SK-N-SH treated with all-trans-retinoic acid at 6 μM for 48 hours (cell line): ENCODE measurements at regions not wholly inside any gene's neighbourhood (a gene's known extent, or its start where the extent isn't known, plus 50 kb on each side); places are given as distances from the start of the nearest gene placed in this dataset.
"Not testable (repeated sequence)": the region's sequence is repeated elsewhere in the genome, so short reads cannot be mapped to it uniquely, and the experiment has no call there.

Experiments used
- ATAC-seq: fragments of 200-7000 bp; cut with Tn5 transposase; 3 replicates; pipeline ENCODE4 v1.9.1; 2020; ENCODE audit warnings: mild to moderate bottlenecking, moderate library complexity
- BACH2 ChIP-seq: fragments of 250-450 bp; sonication (Bioruptor Pico); IDR thresholded peaks from 2 replicates; pipeline ENCODE4 v1.9.0; 2021; ENCODE audit warnings: mild to moderate bottlenecking, borderline replicate concordance
- GLIS3 ChIP-seq: fragments of 250-450 bp; sonication (Bioruptor Pico); IDR thresholded peaks from 2 replicates; pipeline ENCODE4 v1.5.0; 2020; ENCODE audit warnings: mild to moderate bottlenecking, moderate library complexity
- ISL1 ChIP-seq: fragments of 250-450 bp; sonication (Bioruptor Pico); IDR thresholded peaks from 2 replicates; pipeline ENCODE4 v2.1.2; 2022; ENCODE audit warnings: mild to moderate bottlenecking, moderate library complexity
- OSR1 ChIP-seq: fragments of 250-450 bp; sonication (Bioruptor Pico); IDR thresholded peaks from 2 replicates; pipeline ENCODE4 v1.8.0; 2022; ENCODE audit warnings: moderate library complexity, mild to moderate bottlenecking, inconsistent platforms
- PPARA ChIP-seq: fragments of 250-450 bp; sonication (Bioruptor Pico); IDR thresholded peaks from 2 replicates; pipeline ENCODE4 v1.5.0; 2020; ENCODE audit warnings: mild to moderate bottlenecking, borderline replicate concordance
- RARB ChIP-seq: fragments of 250-450 bp; sonication (Bioruptor Pico); IDR thresholded peaks from 2 replicates; pipeline ENCODE4 v1.8.0; 2021; ENCODE audit warnings: mild to moderate bottlenecking, moderate library complexity
- SNAI2 ChIP-seq: fragments of 250-450 bp; sonication (Bioruptor Pico); IDR thresholded peaks from 2 replicates; pipeline ENCODE4 v1.5.0; 2020; ENCODE audit warnings: mild to moderate bottlenecking, moderate library complexity
- TCF4 ChIP-seq: fragments of 250-450 bp; sonication (Bioruptor Pico); IDR thresholded peaks from 2 replicates; pipeline ENCODE4 v1.8.0; 2021; ENCODE audit warnings: mild to moderate bottlenecking, moderate library complexity, borderline replicate concordance
- TOX ChIP-seq: fragments of 250-450 bp; sonication (Bioruptor Pico); IDR thresholded peaks from 2 replicates; pipeline ENCODE4 v1.8.0; 2021; ENCODE audit warnings: mild to moderate bottlenecking, moderate library complexity, borderline replicate concordance
- ZFP3 ChIP-seq: fragments of 250-450 bp; sonication (Bioruptor Pico); IDR thresholded peaks from 2 replicates; pipeline ENCODE4 v1.5.0; 2020; ENCODE audit warnings: mild to moderate bottlenecking, moderate library complexity
- ZFP30 ChIP-seq: fragments of 450-650 bp; formaldehyde crosslinking; IDR thresholded peaks from 2 replicates; pipeline ENCODE4 v1.5.0; 2022; ENCODE audit warnings: mild to moderate bottlenecking, moderate library complexity
- ZNF70 ChIP-seq: fragments of 450-650 bp; formaldehyde crosslinking; IDR thresholded peaks from 2 replicates; pipeline ENCODE4 v1.5.0; 2020; ENCODE audit warnings: mild to moderate bottlenecking, moderate library complexity
- ZNF8 ChIP-seq: fragments of 450-650 bp; formaldehyde crosslinking; IDR thresholded peaks from 2 replicates; pipeline ENCODE4 v1.5.0; 2020; ENCODE audit warnings: mild to moderate bottlenecking, moderate library complexity
- TF ChIP-seq, protein P1 (sequence below): fragments of 250-450 bp; sonication (Bioruptor Pico); IDR thresholded peaks from 2 replicates; pipeline ENCODE4 v1.5.1; 2020; ENCODE audit warnings: low read depth, mild to moderate bottlenecking, moderate library complexity
- TF ChIP-seq, protein P2 (sequence below): fragments of 250-450 bp; sonication (Bioruptor Pico); IDR thresholded peaks from 2 replicates; pipeline ENCODE4 v1.5.0; 2020; ENCODE audit warnings: mild to moderate bottlenecking, moderate library complexity
- TF ChIP-seq, protein P3 (sequence below): fragments of 250-450 bp; sonication (Bioruptor Pico); IDR thresholded peaks from 2 replicates; pipeline ENCODE4 v1.5.1; 2021; ENCODE audit warnings: mild to moderate bottlenecking, moderate library complexity

DNA sequence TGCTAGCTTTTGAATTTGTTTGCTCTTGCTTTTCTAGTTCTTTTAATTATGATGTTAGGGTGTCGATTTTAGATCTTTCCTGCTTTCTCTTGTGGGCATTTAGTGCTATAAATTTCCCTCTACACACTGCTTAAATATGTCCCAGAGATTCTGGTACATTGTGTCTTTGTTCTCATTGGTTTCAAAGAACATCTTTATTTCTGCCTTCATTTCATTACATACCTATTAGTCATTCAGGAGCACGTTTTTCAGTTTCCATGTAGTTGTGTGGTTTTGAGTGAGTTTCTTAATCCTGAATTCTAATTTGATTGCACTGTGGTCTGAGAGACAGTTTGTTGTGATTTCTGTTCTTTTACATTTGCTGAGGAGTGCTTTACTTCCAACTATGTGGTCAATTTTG, 51.2 kb upstream of the MB21D2 start:
- not testable (repeated sequence) for ATAC-seq

DNA sequence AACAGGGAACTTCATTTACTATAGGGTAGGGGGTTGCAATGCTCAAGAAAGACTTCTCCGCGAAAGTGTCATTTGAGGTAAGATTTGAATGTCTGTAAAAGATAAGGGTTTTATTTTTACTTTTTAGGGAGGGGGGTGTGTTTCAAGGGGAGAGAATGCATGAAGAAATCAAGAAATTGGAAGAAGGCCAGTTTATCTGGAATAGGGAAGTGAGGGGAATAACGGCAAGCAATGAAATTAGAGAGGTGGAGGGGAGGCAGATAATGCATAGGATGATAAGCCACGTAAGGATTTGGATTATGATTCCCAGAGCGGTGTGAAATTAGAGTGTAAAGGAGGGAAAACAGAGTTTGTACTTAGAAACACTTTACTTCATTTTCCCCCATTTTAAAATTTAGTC, 63.0 kb upstream of the MB21D2 start:
- TF ChIP-seq, protein P1, sequence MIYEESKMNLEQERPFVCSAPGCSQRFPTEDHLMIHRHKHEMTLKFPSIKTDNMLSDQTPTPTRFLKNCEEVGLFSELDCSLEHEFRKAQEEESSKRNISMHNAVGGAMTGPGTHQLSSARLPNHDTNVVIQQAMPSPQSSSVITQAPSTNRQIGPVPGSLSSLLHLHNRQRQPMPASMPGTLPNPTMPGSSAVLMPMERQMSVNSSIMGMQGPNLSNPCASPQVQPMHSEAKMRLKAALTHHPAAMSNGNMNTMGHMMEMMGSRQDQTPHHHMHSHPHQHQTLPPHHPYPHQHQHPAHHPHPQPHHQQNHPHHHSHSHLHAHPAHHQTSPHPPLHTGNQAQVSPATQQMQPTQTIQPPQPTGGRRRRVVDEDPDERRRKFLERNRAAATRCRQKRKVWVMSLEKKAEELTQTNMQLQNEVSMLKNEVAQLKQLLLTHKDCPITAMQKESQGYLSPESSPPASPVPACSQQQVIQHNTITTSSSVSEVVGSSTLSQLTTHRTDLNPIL (CRISPR knock-in tag), result no peak
- TF ChIP-seq TCF4 (CRISPR knock-in tag), result no peak
- TF ChIP-seq GLIS3, result no peak
- TF ChIP-seq BACH2, result no peak
- TF ChIP-seq OSR1 (CRISPR knock-in tag), result no peak
- no peak for TF ChIP-seq TOX
- TF ChIP-seq ISL1 (CRISPR knock-in tag), result no peak
- TF ChIP-seq, protein P2, sequence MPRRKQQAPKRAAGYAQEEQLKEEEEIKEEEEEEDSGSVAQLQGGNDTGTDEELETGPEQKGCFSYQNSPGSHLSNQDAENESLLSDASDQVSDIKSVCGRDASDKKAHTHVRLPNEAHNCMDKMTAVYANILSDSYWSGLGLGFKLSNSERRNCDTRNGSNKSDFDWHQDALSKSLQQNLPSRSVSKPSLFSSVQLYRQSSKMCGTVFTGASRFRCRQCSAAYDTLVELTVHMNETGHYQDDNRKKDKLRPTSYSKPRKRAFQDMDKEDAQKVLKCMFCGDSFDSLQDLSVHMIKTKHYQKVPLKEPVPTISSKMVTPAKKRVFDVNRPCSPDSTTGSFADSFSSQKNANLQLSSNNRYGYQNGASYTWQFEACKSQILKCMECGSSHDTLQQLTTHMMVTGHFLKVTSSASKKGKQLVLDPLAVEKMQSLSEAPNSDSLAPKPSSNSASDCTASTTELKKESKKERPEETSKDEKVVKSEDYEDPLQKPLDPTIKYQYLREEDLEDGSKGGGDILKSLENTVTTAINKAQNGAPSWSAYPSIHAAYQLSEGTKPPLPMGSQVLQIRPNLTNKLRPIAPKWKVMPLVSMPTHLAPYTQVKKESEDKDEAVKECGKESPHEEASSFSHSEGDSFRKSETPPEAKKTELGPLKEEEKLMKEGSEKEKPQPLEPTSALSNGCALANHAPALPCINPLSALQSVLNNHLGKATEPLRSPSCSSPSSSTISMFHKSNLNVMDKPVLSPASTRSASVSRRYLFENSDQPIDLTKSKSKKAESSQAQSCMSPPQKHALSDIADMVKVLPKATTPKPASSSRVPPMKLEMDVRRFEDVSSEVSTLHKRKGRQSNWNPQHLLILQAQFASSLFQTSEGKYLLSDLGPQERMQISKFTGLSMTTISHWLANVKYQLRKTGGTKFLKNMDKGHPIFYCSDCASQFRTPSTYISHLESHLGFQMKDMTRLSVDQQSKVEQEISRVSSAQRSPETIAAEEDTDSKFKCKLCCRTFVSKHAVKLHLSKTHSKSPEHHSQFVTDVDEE, result no peak
- TF ChIP-seq ZNF70, result no peak
- no peak for TF ChIP-seq ZFP3 (CRISPR knock-in tag)
- ATAC-seq, result no peak

DNA sequence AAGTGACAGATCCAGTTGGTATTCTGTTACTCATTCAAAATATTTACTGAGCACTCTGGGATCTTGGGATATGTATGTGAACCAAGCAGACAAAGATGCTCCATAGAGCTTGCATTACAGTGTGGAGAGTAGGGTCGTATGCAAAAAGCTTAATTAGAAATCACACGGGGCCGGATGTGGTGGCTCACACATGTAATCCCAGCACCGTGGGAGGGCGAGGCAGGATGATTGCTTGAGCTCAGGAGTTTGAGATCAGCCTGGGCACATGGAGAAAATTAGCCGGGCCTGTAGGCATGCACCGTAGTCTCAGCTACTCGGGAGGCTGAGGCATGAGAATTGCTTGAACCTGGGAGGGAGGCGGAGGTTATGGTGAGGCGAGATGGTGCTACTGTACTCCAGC, 68.7 kb upstream of the MB21D2 start:
- no peak for ATAC-seq
- TF ChIP-seq RARB (CRISPR knock-in tag), result no peak
- TF ChIP-seq TOX, result no peak
- no peak for TF ChIP-seq BACH2
- TF ChIP-seq ZNF70, result no peak
- TF ChIP-seq, protein P2, result no peak
- no peak for TF ChIP-seq ZFP30 (CRISPR knock-in tag)

DNA sequence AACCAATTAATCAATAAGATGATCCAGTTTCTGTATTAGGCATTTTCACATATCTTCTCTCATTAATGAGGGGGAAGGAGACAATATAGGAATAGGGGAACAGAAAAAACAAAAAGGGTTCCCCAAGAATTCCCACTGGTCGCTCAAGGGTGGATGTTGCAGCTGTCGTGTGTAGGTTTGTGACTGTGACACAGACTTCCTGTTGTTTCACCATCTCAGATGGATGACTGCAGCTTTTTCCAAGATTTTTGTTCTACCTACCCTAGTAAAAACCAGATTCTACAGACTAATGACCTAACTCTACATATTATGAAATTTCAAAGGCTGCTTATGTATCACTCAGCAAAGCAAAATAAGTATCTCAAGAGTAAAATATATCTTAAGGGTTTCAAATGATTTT, 73.7 kb upstream of the MB21D2 start:
- no peak for ATAC-seq
- no peak for TF ChIP-seq TOX
- TF ChIP-seq GLIS3, result no peak
- TF ChIP-seq, protein P3, sequence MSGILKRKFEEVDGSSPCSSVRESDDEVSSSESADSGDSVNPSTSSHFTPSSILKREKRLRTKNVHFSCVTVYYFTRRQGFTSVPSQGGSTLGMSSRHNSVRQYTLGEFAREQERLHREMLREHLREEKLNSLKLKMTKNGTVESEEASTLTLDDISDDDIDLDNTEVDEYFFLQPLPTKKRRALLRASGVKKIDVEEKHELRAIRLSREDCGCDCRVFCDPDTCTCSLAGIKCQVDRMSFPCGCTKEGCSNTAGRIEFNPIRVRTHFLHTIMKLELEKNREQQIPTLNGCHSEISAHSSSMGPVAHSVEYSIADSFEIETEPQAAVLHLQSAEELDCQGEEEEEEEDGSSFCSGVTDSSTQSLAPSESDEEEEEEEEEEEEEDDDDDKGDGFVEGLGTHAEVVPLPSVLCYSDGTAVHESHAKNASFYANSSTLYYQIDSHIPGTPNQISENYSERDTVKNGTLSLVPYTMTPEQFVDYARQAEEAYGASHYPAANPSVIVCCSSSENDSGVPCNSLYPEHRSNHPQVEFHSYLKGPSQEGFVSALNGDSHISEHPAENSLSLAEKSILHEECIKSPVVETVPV (CRISPR knock-in tag), result no peak
- TF ChIP-seq ZNF8 (CRISPR knock-in tag), result no peak
- no peak for TF ChIP-seq TCF4 (CRISPR knock-in tag)
- TF ChIP-seq SNAI2, result no peak
- no peak for TF ChIP-seq ZFP30 (CRISPR knock-in tag)
- TF ChIP-seq ZFP3 (CRISPR knock-in tag), result no peak

DNA sequence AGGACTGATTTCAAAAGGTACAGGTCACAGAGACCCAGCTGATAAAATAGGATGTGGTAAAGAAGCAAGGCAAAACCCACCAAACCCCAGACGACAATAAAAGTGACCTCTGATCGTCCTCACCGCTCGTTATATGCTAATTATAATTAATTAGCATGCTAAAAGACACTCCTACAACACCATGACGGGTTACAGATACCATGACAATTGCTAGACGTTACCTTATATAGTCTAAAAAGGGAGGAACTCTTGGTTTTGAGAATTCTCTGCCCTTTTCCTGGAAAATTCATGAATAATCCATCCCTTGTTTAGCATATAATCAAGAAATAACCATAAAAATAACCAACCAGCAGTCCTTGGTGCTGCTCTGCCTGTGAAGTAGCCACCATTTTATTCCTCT, 74.7 kb upstream of the MB21D2 start:
- no peak for ATAC-seq
- no peak for TF ChIP-seq ZNF8 (CRISPR knock-in tag)

DNA sequence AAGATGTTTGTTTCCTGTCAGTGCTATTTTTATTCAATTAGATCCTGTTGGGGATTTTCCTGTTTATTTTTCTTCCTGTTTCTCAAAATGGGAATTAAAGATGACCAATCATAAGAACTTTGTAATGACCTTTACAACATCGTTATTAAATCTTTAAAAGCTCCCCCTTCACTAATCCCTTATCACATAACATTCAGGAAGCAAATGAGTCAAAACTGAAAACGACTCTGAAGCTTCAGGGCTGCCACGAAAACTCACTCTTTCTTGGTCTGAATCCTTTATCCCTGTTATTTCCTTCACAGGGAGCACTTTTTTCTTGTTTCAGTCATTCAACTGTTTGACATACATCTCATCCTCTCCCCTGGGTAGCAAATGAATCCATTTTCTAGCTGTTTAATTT, 75.8 kb upstream of the MB21D2 start:
- ATAC-seq, result no peak
- TF ChIP-seq TOX, result no peak
- no peak for TF ChIP-seq PPARA (CRISPR knock-in tag)
- TF ChIP-seq ZNF70, result no peak
- TF ChIP-seq ISL1 (CRISPR knock-in tag), result no peak

DNA sequence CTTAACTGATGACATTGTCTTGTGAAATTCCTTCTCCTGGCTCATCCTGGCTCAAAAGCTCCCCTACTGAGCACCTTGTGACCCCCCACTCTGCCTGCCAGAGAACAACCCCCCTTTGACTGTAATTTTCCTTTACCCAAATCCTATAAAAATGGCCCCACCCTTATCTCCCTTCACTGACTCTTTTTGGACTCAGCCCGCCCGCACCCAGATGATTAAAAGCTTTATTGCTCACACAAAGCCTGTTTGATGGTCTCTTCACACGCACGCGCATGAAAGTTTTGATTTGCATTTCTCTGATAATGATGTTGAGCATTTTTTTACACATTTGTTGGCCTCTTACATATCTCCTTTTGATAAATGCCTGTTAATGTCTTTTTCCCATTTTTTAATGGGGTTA, 83.5 kb upstream of the MB21D2 start:
- not testable (repeated sequence) for ATAC-seq

DNA sequence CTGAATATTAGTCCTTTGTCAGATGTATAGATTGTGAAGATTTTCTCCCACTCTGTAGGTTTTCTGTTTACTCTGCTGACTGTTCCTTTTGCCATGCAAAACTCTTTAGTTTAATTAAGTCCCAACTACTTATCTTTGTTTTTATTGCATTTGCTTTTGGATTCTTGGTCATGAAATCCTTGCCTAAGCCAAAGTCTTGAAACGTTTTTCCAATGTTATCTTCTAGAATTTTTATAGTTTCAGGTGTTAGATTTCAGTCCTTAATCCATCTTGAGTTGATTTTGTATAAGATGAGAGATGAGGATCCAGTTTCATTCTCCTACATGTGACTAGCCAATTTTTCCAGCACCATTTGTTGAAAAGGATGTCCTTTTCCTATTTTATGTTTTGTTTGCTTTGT, 86.0 kb upstream of the MB21D2 start:
- not testable (repeated sequence) for ATAC-seq
